K562 (cell line): ENCODE measurements at regions not wholly inside any gene's neighbourhood (a gene's known extent, or its start where the extent isn't known, plus 50 kb on each side); places are given as distances from the start of the nearest gene placed in this dataset.

Experiments
- ATAC-seq: fragments of 200-7000 bp; cut with Tn5 transposase; 3 replicates; pipeline ENCODE4 v1.9.1; 2020; ENCODE audit warnings: moderate library complexity
- BruUV-seq: library from RNA; stranded (reverse); fragments of 400-500 nt; replicated peaks from 2 replicates; lab custom pipeline; 2021; lab: Mats Ljungman, UMichigan
- CTCF ChIA-PET: fragments of 300-600 bp; formaldehyde crosslinking; extraction: SDS; loops from one replicate; lab custom pipeline; 2021; ENCODE audit warnings: low intra/inter-chr PET ratio; lab: Yijun Ruan, JAX
- POLR2A ChIA-PET: fragments of 300-600, 350-650 bp; sonication (Branson Sonifier 250); formaldehyde crosslinking; extraction: SDS; loops from one replicate; lab custom pipeline; 2021; ENCODE audit warnings: antibody characterized with exemption, inconsistent platforms; lab: Yijun Ruan, JAX
- DNase-seq, 4 experiments: peaks; one replicate each; pipeline versions ENCODE4 v3.0.0 to v3.0.0-alpha.2; 2011 to 2018; ENCODE audit warnings: low spot score in 3 of 4, mixed read lengths in 3 of 4; ENCODE audit errors: extremely low read depth in 1 of 4
- FAIRE-seq: peaks from 2 replicates; lab custom pipeline; 2011; peaks lifted over from hg19 to GRCh38; lab: Jason Lieb, UNC
- H2AFZ ChIP-seq: 2 replicates; pipeline ENCODE4 v1.6.0; 2011; ENCODE audit warnings: low read depth, low read length, control low read depth, inconsistent platforms
- H3K27ac ChIP-seq: fragments of 200-600 bp; 3 replicates; pipeline ENCODE4 v1.8.0; 2011; ENCODE audit warnings: low read depth, mild to moderate bottlenecking, control low read depth, inconsistent platforms, low read length, moderate library complexity, mixed read lengths; ENCODE audit errors: extremely low read depth
- H3K27me3 ChIP-seq, 2 experiments: fragments of 300-600 bp in 1 of 2; 2 replicates in 1 of 2; 3 replicates in 1 of 2; pipeline versions ENCODE4 v1.6.0 to v1.8.0; 2011; ENCODE audit warnings: inconsistent platforms in 2 of 2, low read length in 2 of 2, mild to moderate bottlenecking in 1 of 2, mixed read lengths in 1 of 2, moderate library complexity in 1 of 2; ENCODE audit not compliant: control insufficient read depth in 2 of 2, insufficient read depth in 2 of 2
- H3K36me3 ChIP-seq: fragments of 300-600 bp; 3 replicates; pipeline ENCODE4 v1.8.0; 2011; ENCODE audit warnings: mild to moderate bottlenecking, low read length, inconsistent platforms; ENCODE audit not compliant: control insufficient read depth, insufficient read depth
- H3K4me1 ChIP-seq, 2 experiments: fragments of 200-600 bp in 1 of 2; replicated peaks in 1 of 2; 2 replicates in 1 of 2; 3 replicates in 1 of 2; pipeline versions ENCODE4 v1.5.1 to v1.8.0; 2011; ENCODE audit warnings: inconsistent platforms in 2 of 2, low read length in 2 of 2, mild to moderate bottlenecking in 1 of 2, mixed read lengths in 1 of 2, moderate library complexity in 1 of 2; ENCODE audit not compliant: control insufficient read depth in 2 of 2, insufficient read depth in 2 of 2
- H3K4me2 ChIP-seq: 2 replicates; pipeline ENCODE4 v1.6.1; 2011; ENCODE audit warnings: low read length, control low read depth, inconsistent platforms, mixed read lengths; ENCODE audit not compliant: insufficient read depth
- H3K4me3 ChIP-seq: fragments of 200-600 bp; sonication (generic), shearing (Covaris generic); 2 replicates; pipeline ENCODE4 v1.5.1; 2016; ENCODE audit warnings: control low read depth, inconsistent platforms
- H3K79me2 ChIP-seq: fragments of 200-600 bp; 3 replicates; pipeline ENCODE4 v1.8.0; 2011; ENCODE audit warnings: low read length, inconsistent platforms; ENCODE audit not compliant: control insufficient read depth, insufficient read depth
- H3K9ac ChIP-seq, 2 experiments: 2 replicates each; pipeline versions ENCODE4 v1.6.0 to v1.6.1; 2011; ENCODE audit warnings: low read depth in 2 of 2, low read length in 2 of 2, control low read depth in 1 of 2, inconsistent platforms in 1 of 2, mild to moderate bottlenecking in 1 of 2, mixed read lengths in 1 of 2; ENCODE audit not compliant: insufficient read depth in 1 of 2
- H3K9me1 ChIP-seq: one replicate; pipeline ENCODE4 v1.6.0; 2011; ENCODE audit warnings: inconsistent platforms, mild to moderate bottlenecking, low read length, moderate library complexity; ENCODE audit not compliant: control insufficient read depth, insufficient read depth
- H3K9me3 ChIP-seq: replicated peaks from 2 replicates; pipeline ENCODE4 v1.5.1; 2011; ENCODE audit warnings: low read depth, low read length, inconsistent platforms; ENCODE audit not compliant: control insufficient read depth, insufficient read depth
- H4K20me1 ChIP-seq: replicated peaks from 2 replicates; pipeline ENCODE4 v1.6.1; 2011; ENCODE audit warnings: low read length, inconsistent platforms, mixed read lengths; ENCODE audit not compliant: control insufficient read depth, insufficient read depth
- CREB1 ChIP-seq, 2 experiments: sonication (generic) in 1 of 2; formaldehyde crosslinking in 1 of 2; IDR thresholded peaks; 2 replicates each; pipeline versions ENCODE4 v1.6.1 to v1.8.0; 2012 to 2022; ENCODE audit warnings: inconsistent platforms in 1 of 2, mild to moderate bottlenecking in 1 of 2, missing genetic modification reagents in 1 of 2, moderate library complexity in 1 of 2
- CREB3 ChIP-seq: fragments of 450-650 bp; conservative IDR thresholded peaks from 2 replicates; pipeline ENCODE4 v1.6.1; 2016; ENCODE audit warnings: missing genetic modification characterization, low read depth, mild to moderate bottlenecking, missing compliant biosample characterization, moderate library complexity
- HDAC3 ChIP-seq: fragments of 450-650 bp; IDR thresholded peaks from 2 replicates; pipeline ENCODE4 v1.6.1; 2018; ENCODE audit warnings: borderline replicate concordance, mild to moderate bottlenecking, moderate library complexity; ENCODE audit not compliant: partially characterized antibody
- MAFF ChIP-seq: IDR thresholded peaks from 2 replicates; pipeline ENCODE4 v1.6.1; 2012; ENCODE audit warnings: low read length, improper control_type of control experiment
- MAX ChIP-seq: sonication (generic); formaldehyde crosslinking; IDR thresholded peaks from 2 replicates; pipeline ENCODE4 v1.9.0; 2022; ENCODE audit warnings: mild to moderate bottlenecking, missing genetic modification reagents
- RBM22 ChIP-seq: fragments of 200-400 bp; formaldehyde crosslinking; IDR thresholded peaks from 2 replicates; pipeline ENCODE4 v1.6.1; 2018; ENCODE audit warnings: low read length, low read depth; ENCODE audit not compliant: poor library complexity, severe bottlenecking
- SMAD4 ChIP-seq: fragments of 250-450 bp; sonication (Bioruptor Pico); conservative IDR thresholded peaks from 2 replicates; pipeline ENCODE4 v1.8.0; 2021; ENCODE audit warnings: inconsistent platforms, mild to moderate bottlenecking, moderate library complexity
- STAT6 ChIP-seq: sonication (generic); formaldehyde crosslinking; IDR thresholded peaks from 2 replicates; pipeline ENCODE4 v1.8.1; 2023; ENCODE audit warnings: mild to moderate bottlenecking, missing genetic modification reagents
- ZNF561 ChIP-seq: fragments of 450-650 bp; formaldehyde crosslinking; conservative IDR thresholded peaks from 2 replicates; pipeline ENCODE4 v1.4.0; 2020; ENCODE audit warnings: mild to moderate bottlenecking, moderate library complexity
- ZNF695 ChIP-seq: fragments of 450-650 bp; formaldehyde crosslinking; IDR thresholded peaks from 2 replicates; pipeline ENCODE4 v1.4.0; 2020; ENCODE audit warnings: mild to moderate bottlenecking, moderate library complexity
- ZNF717 ChIP-seq: fragments of 250-450 bp; sonication (Bioruptor Pico); IDR thresholded peaks from 2 replicates; pipeline ENCODE4 v1.5.0; 2021
- WGBS: fragments of 100-300 bp; shearing (Covaris generic); methylation state at CpG from one replicate; pipeline ENCODE4 v1.1.6; 2016; ENCODE audit warnings: low coverage, mixed read lengths; ENCODE audit not compliant: insufficient coverage; ENCODE audit errors: missing lambda C conversion rate; 5-methylcytosine and 5-hydroxymethylcytosine counted together
- in situ Hi-C: fragments of 300-500 bp; cut with MboI; formaldehyde crosslinking; loops from 4 replicates; pipeline ENCODE4 v1.15.0; 2018; ENCODE audit warnings: inconsistent platforms, mixed read lengths
- intact Hi-C: fragments of 100-400 bp; cut with micrococcal nuclease; formaldehyde crosslinking; loops from 2 replicates; pipeline ENCODE4 v1.14.2; 2022

GRCh38 chr14:56046996-56047395 is 71.2 kb upstream of the PELI2 start (continued):
- no peak for TF ChIP-seq STAT6 (CRISPR knock-in tag)

- ChIA-PET CTCF (no interaction called here), POLR2A (no interaction called here)
- intact Hi-C loops (no loop called here), in situ Hi-C loops (no loop called here)
- Histone ChIP-seq H3K4me1 (no peaks in the 10 kb centered on the region), H2AFZ (no peak overlapping the region), H4K20me1 (no peaks in the 10 kb centered on the region), H3K79me2 (no peaks in the 10 kb centered on the region), H3K9me3 (no peaks in the 10 kb centered on the region), H3K4me3 (no peak overlapping the region), H3K27ac (no peak overlapping the region), H3K9me1 (no peaks in the 10 kb centered on the region), H3K4me2 (no peak overlapping the region), H3K9ac (no peak overlapping the region), H3K27me3 (no peaks in the 10 kb centered on the region), H3K36me3 (no peaks in the 10 kb centered on the region)
- ATAC-seq = no peak
- WGBS = 0% methylated on average over 1 of the region's 1 CpG
- FAIRE-seq = no peak
- BruUV-seq = no TSS peak
- DNase-seq = no peak
- TF ChIP-seq CREB3 (tag) = no peak
- TF ChIP-seq MAX (CRISPR knock-in tag) = no peak
- no peak for TF ChIP-seq SMAD4
- TF ChIP-seq MAFF = no peak
- no peak for TF ChIP-seq ZNF561
- TF ChIP-seq HDAC3 = no peak
- TF ChIP-seq RBM22 = no peak
- TF ChIP-seq CREB1 (IDR thresholded peaks at IDR 0.05) = no peak
- no peak for TF ChIP-seq CREB1 (CRISPR knock-in tag; IDR thresholded peaks at IDR 0.05)
- no peak for TF ChIP-seq ZNF695
- no peak for TF ChIP-seq ZNF717 (CRISPR knock-in tag)
Observed at GRCh38 chr14:56049536-56049935, 68.7 kb upstream of the PELI2 start.
